HepG2 (cell line): ENCODE measurements at regions not wholly inside any gene's neighbourhood (a gene's known extent, or its start where the extent isn't known, plus 50 kb on each side); places are given as distances from the start of the nearest gene placed in this dataset.
A peak's percentile ranks its signal among the peaks of the same experiment; 100 is the strongest.

ENCODE experiments used
- ATAC-seq: fragments of 200-7000 bp; cut with Tn5 transposase; 3 replicates; pipeline ENCODE4 v1.9.1; 2020; ENCODE audit warnings: mild to moderate bottlenecking, moderate library complexity
- BruUV-seq: library from RNA; stranded (reverse); fragments of 400-500 nt; replicated peaks from 2 replicates; lab custom pipeline; 2021; lab: Mats Ljungman, UMichigan
- CTCF ChIA-PET: fragments of 300-600 bp; formaldehyde crosslinking; extraction: SDS; loops from one replicate; lab custom pipeline; 2021; ENCODE audit warnings: low total read pairs, inconsistent platforms, low intra/inter-chr PET ratio; lab: Yijun Ruan, JAX
- POLR2A ChIA-PET: fragments of 350-600 bp; sonication (Branson Sonifier 250); formaldehyde crosslinking; loops from one replicate; lab custom pipeline; 2020; ENCODE audit warnings: antibody characterized with exemption, inconsistent platforms; lab: Yijun Ruan, JAX
- DNase-seq: peaks from one replicate; pipeline ENCODE4 v3.0.0-alpha.2; 2015; ENCODE audit warnings: low spot score
- FAIRE-seq: peaks from 3 replicates; lab custom pipeline; 2011; peaks lifted over from hg19 to GRCh38; lab: Jason Lieb, UNC
- H2AFZ ChIP-seq: one replicate; pipeline ENCODE4 v1.6.1; 2011; ENCODE audit warnings: low read length, inconsistent platforms
- H3K27ac ChIP-seq: fragments of 300-600 bp; 3 replicates; pipeline ENCODE4 v1.8.0; 2011; ENCODE audit warnings: mixed run types, mild to moderate bottlenecking, mixed read lengths, low read length, inconsistent platforms; ENCODE audit not compliant: insufficient read depth; ENCODE audit errors: extremely low read length
- H3K27me3 ChIP-seq, 2 experiments: fragments of 200-600 bp in 1 of 2; 2 replicates in 1 of 2; 3 replicates in 1 of 2; pipeline versions ENCODE4 v1.6.0 to v1.8.0; 2011; ENCODE audit warnings: low read length in 2 of 2, mild to moderate bottlenecking in 2 of 2, moderate library complexity in 2 of 2, inconsistent platforms in 1 of 2; ENCODE audit not compliant: insufficient read depth in 2 of 2, control insufficient read depth in 1 of 2
- H3K36me3 ChIP-seq, 2 experiments: fragments of 200-600 bp in 1 of 2; replicated peaks in 1 of 2; 2 replicates in 1 of 2; 3 replicates in 1 of 2; pipeline versions ENCODE4 v1.5.1 to v1.8.0; 2011; ENCODE audit warnings: low read length in 2 of 2, inconsistent platforms in 1 of 2; ENCODE audit not compliant: insufficient read depth in 2 of 2, control insufficient read depth in 1 of 2
- H3K4me1 ChIP-seq: 2 replicates; pipeline ENCODE4 v1.5.1; 2012; ENCODE audit warnings: low read length, inconsistent platforms; ENCODE audit not compliant: insufficient read depth
- H3K4me2 ChIP-seq: 2 replicates; pipeline ENCODE4 v1.6.0; 2011; ENCODE audit warnings: low read depth, low read length, inconsistent platforms
- H3K4me3 ChIP-seq, 3 experiments: fragments of 200-600 bp in 1 of 3; sonication (generic), shearing (Covaris generic) in 1 of 3; replicated peaks in 1 of 3; 2 replicates each; pipeline ENCODE4 v1.5.1; 2011 to 2016; ENCODE audit warnings: low read length in 3 of 3, inconsistent platforms in 2 of 3, low read depth in 2 of 3, mild to moderate bottlenecking in 2 of 3, control low read depth in 1 of 3, mixed read lengths in 1 of 3; ENCODE audit not compliant: insufficient read depth in 1 of 3
- H3K79me2 ChIP-seq: one replicate; pipeline ENCODE4 v1.6.1; 2011; ENCODE audit warnings: low read length, inconsistent platforms; ENCODE audit not compliant: insufficient read depth
- H3K9ac ChIP-seq: 2 replicates; pipeline ENCODE4 v1.6.0; 2011; ENCODE audit warnings: mild to moderate bottlenecking, low read depth, low read length, inconsistent platforms; ENCODE audit not compliant: insufficient read depth
- H3K9me3 ChIP-seq: 2 replicates; pipeline ENCODE4 v1.5.1; 2012; ENCODE audit warnings: mild to moderate bottlenecking, low read length
- H4K20me1 ChIP-seq: 2 replicates; pipeline ENCODE4 v1.6.0; 2011; ENCODE audit warnings: inconsistent platforms, mild to moderate bottlenecking, low read length, moderate library complexity; ENCODE audit not compliant: insufficient read depth
- CTCF ChIP-seq: sonication (generic); formaldehyde crosslinking; IDR thresholded peaks from 2 replicates; pipeline ENCODE4 v1.5.0; 2020; ENCODE audit warnings: mild to moderate bottlenecking, missing genetic modification reagents, moderate library complexity
- JUNB ChIP-seq: sonication (generic); formaldehyde crosslinking; IDR thresholded peaks from 2 replicates; pipeline ENCODE4 v1.8.0; 2022; ENCODE audit warnings: missing genetic modification reagents, mild to moderate bottlenecking, borderline replicate concordance
- MAFF ChIP-seq: IDR thresholded peaks from 2 replicates; pipeline ENCODE4 v1.6.1; 2011; ENCODE audit warnings: low read depth, low read length, improper control_type of control experiment
- MAFK ChIP-seq, 2 experiments: IDR thresholded peaks in 1 of 2; conservative IDR thresholded peaks in 1 of 2; 2 replicates each; pipeline ENCODE4 v1.6.1; 2011; ENCODE audit warnings: improper control_type of control experiment in 2 of 2, low read length in 2 of 2
- REPIN1 ChIP-seq: sonication (generic); formaldehyde crosslinking; IDR thresholded peaks from 2 replicates; pipeline ENCODE4 v1.8.0; 2022; ENCODE audit warnings: missing genetic modification reagents, low read depth, mild to moderate bottlenecking, borderline replicate concordance
- SALL1 ChIP-seq: sonication (generic); formaldehyde crosslinking; IDR thresholded peaks from 2 replicates; pipeline ENCODE4 v1.8.0; 2022; ENCODE audit warnings: mild to moderate bottlenecking, missing genetic modification reagents
- YY1 ChIP-seq: IDR thresholded peaks from 2 replicates; pipeline ENCODE4 v1.6.1; 2011; ENCODE audit warnings: low read length, low read depth, moderate library complexity, mild to moderate bottlenecking; ENCODE audit not compliant: insufficient read depth, insufficient replicate concordance
- ZBTB33 ChIP-seq: sonication (generic); formaldehyde crosslinking; IDR thresholded peaks from 2 replicates; pipeline ENCODE4 v1.4.0; 2020; ENCODE audit warnings: missing genetic modification reagents
- ZFP36 ChIP-seq: fragments of 150-350 bp; IDR thresholded peaks from 2 replicates; pipeline ENCODE4 v1.6.1; 2018; ENCODE audit warnings: borderline replicate concordance, low read length, low read depth; ENCODE audit not compliant: partially characterized antibody
- ZNF101 ChIP-seq: sonication (generic); formaldehyde crosslinking; IDR thresholded peaks from 2 replicates; pipeline ENCODE4 v1.4.0; 2020; ENCODE audit warnings: mild to moderate bottlenecking, low read depth, missing genetic modification reagents, borderline replicate concordance
- ZNF34 ChIP-seq: sonication (generic); formaldehyde crosslinking; IDR thresholded peaks from 2 replicates; pipeline ENCODE4 v1.4.0; 2020; ENCODE audit warnings: mild to moderate bottlenecking, missing genetic modification reagents, borderline replicate concordance
- ZNF431 ChIP-seq: sonication (generic); formaldehyde crosslinking; IDR thresholded peaks from 2 replicates; pipeline ENCODE4 v1.9.0; 2022; ENCODE audit warnings: missing genetic modification reagents, low read depth, mild to moderate bottlenecking, borderline replicate concordance
- ZNF510 ChIP-seq: sonication (generic); formaldehyde crosslinking; IDR thresholded peaks from 2 replicates; pipeline ENCODE4 v1.4.0; 2020; ENCODE audit warnings: low read depth, mild to moderate bottlenecking, missing genetic modification reagents
- ZNF672 ChIP-seq: sonication (generic); formaldehyde crosslinking; IDR thresholded peaks from 2 replicates; pipeline ENCODE4 v1.8.1; 2022; ENCODE audit warnings: missing genetic modification reagents
- WGBS: methylation state at CpG from one replicate; pipeline ENCODE4 v1.1.6; 2017; ENCODE audit warnings: low lambda C conversion rate; 5-methylcytosine and 5-hydroxymethylcytosine counted together
- in situ Hi-C: cut with HindIII; loops from 2 replicates; pipeline ENCODE4 v1.10.0; 2017; ENCODE audit warnings: low pct_unique_long_range_greater_than_20kb; ENCODE audit not compliant: extremely low pct_ligation_motif_present
- intact Hi-C: fragments of 100-400 bp; cut with micrococcal nuclease; formaldehyde crosslinking; loops from one replicate; pipeline ENCODE4 v1.10.0; 2022; ENCODE audit not compliant: unreplicated experiment

- TF ChIP-seq CTCF (peak; percentile 90), YY1 (no peak), ZFP36 (peak; percentile 23)
Measured at GRCh38 chr13:26946684-26947343, 186.2 kb upstream of the GPR12 start (continued).

GRCh38 chr13:26943748-26944147 lies 183.2 kb upstream of the GPR12 start:
- TF ChIP-seq JUNB (CRISPR knock-in tag) = no peak
- no peak for TF ChIP-seq ZNF431 (CRISPR knock-in tag)
- TF ChIP-seq ZNF510 = no peak
- TF ChIP-seq ZBTB33 (CRISPR knock-in tag) = no peak
- TF ChIP-seq ZNF672 (CRISPR knock-in tag) = no peak
- no peak for TF ChIP-seq SALL1 (CRISPR knock-in tag)
- peak; percentile 40 to 53; a peak in 3 of 4 replicates for TF ChIP-seq MAFK (conservative IDR thresholded peaks at IDR 0.05 in 1 of 2, IDR thresholded peaks at IDR 0.05 in 1 of 2; ENCODE audit: low read length in 2 of 2)
- TF ChIP-seq REPIN1 (CRISPR knock-in tag) = no peak
- no peak for TF ChIP-seq ZNF101 (CRISPR knock-in tag)
- no peak for TF ChIP-seq ZNF34 (CRISPR knock-in tag)
- TF ChIP-seq MAFF = peak; percentile 46; the same call in 1 of the 2 replicates
- POLR2A ChIA-PET = no interaction called here
- intact Hi-C loops (no loop called here), in situ Hi-C loops (no loop called here)
- Histone ChIP-seq H3K27me3 (peaks cover 1 to 4% of the 10 kb centered on the region in 2 experiments; a peak in 3 of 5 replicates), H2AFZ (no peak overlapping the region), H3K9me3 (no peaks in the 10 kb centered on the region), H3K4me2 (no peak overlapping the region), H3K27ac (no peak overlapping the region), H3K4me1 (peaks cover 7% of the 10 kb centered on the region; the same call in 1 of the 2 replicates), H4K20me1 (no peaks in the 10 kb centered on the region), H3K4me3 (no peak overlapping the region), H3K79me2 (no peaks in the 10 kb centered on the region), H3K36me3 (no peaks in the 10 kb centered on the region), H3K9ac (no peak overlapping the region)
- no TSS peak for BruUV-seq
- ATAC-seq (no peak), DNase-seq (no peak), FAIRE-seq (no peak)
- CTCF ChIA-PET = no interaction called here
- 38% methylated on average over 4 of the region's 4 CpGs for WGBS
